IPS DF 6.9 (cell line): ENCODE measurements at regions not wholly inside any gene's neighbourhood (a gene's known extent, or its start where the extent isn't known, plus 50 kb on each side); places are given as distances from the start of the nearest gene placed in this dataset.
"Not testable (repeated sequence)": the region's sequence is repeated elsewhere in the genome, so short reads cannot be mapped to it uniquely, and the experiment has no call there.

Experiments
- DNase-seq: peaks from one replicate; pipeline ENCODE4 v3.0.0-alpha.2; 2013; ENCODE audit warnings: low read depth, low spot score
- H3K27ac ChIP-seq: one replicate; pipeline ENCODE4 v1.5.1; 2013; ENCODE audit warnings: low read length, control low read depth
- H3K27me3 ChIP-seq: 2 replicates; pipeline ENCODE4 v1.6.1; 2013; ENCODE audit warnings: mild to moderate bottlenecking, low read length; ENCODE audit not compliant: control insufficient read depth, insufficient read depth
- H3K36me3 ChIP-seq: 2 replicates; pipeline ENCODE4 v1.6.1; 2013; ENCODE audit warnings: low read length; ENCODE audit not compliant: control insufficient read depth, insufficient read depth
- H3K4me1 ChIP-seq: 2 replicates; pipeline ENCODE4 v1.6.1; 2013; ENCODE audit warnings: low read length; ENCODE audit not compliant: control insufficient read depth, insufficient read depth
- H3K4me3 ChIP-seq: 2 replicates; pipeline ENCODE4 v1.5.1; 2013; ENCODE audit warnings: mild to moderate bottlenecking, low read length
- H3K9me3 ChIP-seq: 2 replicates; pipeline ENCODE4 v1.6.1; 2013; ENCODE audit warnings: low read length, inconsistent platforms; ENCODE audit not compliant: control insufficient read depth, insufficient read depth
- WGBS: extraction: QIAGEN DNeasy Blood & Tissue Kit; methylation state at CpG from one replicate; pipeline ENCODE4 v1.1.7; 2013; ENCODE audit warnings: mixed read lengths, missing lambda C conversion rate; ENCODE audit not compliant: insufficient read length, insufficient coverage; 5-methylcytosine and 5-hydroxymethylcytosine counted together

DNA sequence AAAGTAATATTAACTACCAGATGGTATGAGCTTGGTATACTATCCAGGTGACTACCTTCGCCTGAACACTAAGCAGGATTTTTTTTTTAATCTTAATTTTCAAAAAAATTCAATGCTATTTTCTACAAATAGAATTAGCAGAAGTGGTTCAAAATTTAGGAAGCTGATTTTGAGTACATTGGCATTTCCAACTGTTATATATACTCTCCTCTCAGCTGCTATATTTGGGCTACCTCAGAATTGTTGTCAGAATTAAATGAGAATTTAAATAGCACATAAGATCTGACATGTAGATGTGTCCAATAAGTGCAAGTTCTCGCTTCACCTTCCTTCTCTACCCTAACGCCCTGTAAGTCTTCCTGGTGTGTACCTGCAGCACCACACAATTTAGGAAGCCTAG is 83.1 kb downstream of the DUSP6 start:
- DNase-seq = no peak
- no CpG with 5 or more reads among the region's 3 CpGs for WGBS
- Histone ChIP-seq H3K27ac (no peak overlapping the region), H3K4me1 (no peaks in the 10 kb centered on the region), H3K36me3 (no peaks in the 10 kb centered on the region), H3K9me3 (no peaks in the 10 kb centered on the region), H3K4me3 (no peak overlapping the region), H3K27me3 (no peaks in the 10 kb centered on the region)

DNA sequence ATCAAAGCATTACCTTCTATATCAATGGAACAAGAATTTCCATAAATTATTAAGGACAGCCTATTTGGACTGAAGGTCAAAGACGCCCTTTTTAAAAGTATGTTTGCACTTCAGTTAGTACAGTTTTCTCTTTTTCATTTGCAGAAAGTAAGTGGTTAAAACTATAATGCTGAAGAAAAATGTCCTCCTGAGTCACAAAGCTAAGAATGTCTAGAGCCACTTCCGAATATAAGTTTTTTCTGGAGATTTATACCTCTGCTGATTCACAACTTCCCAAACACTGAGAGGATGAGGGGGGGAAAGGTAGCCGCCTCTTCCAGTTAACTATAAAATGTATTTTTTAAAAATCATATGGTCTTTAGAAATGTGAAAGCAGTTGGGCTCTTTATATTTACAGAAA is 84.9 kb downstream of the DUSP6 start:
- Histone ChIP-seq H3K27ac (no peak overlapping the region), H3K4me1 (no peaks in the 10 kb centered on the region), H3K27me3 (no peaks in the 10 kb centered on the region), H3K9me3 (no peaks in the 10 kb centered on the region), H3K36me3 (no peaks in the 10 kb centered on the region), H3K4me3 (no peak overlapping the region)
- WGBS = no CpG with 5 or more reads among the region's 3 CpGs
- DNase-seq = no peak

DNA sequence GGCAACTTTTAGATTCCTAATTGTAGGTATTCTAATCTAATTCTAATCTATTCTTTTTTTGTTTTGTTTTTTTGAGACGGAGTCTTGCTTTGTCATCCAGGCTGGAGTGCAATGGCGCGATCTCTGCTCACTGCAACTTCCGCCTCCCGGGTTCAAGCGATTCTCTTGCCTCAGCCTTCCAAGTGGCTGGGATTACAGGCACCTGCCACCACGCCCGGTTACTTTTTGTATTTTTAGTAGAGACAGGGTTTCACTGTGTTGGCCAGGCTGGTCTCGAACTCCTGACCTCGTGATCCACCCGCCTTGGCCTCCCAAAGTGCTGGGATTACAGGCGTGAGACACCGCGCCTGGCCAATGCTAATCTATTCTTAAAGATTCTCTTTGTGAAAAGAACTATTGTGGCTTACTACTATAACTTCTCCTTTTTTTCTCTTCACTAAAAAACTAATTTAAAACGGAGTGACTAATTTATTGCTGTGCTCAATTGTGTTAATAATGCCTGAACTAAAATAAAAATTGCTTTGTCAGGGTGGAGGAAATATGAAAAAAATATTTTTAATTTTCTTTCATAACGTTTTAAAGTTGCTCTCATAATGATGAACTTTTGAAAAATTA is 85.6 kb downstream of the DUSP6 start:
- H3K4me1 ChIP-seq = not testable (repeated sequence)

GRCh38 chr12:89264837-89265236 is 87.5 kb downstream of the DUSP6 start:
- H3K9me3 ChIP-seq = no peaks in the 10 kb centered on the region
- no peak for DNase-seq
- no peak overlapping the region for H3K4me3 ChIP-seq
- H3K27me3 ChIP-seq = no peaks in the 10 kb centered on the region
- H3K36me3 ChIP-seq = no peaks in the 10 kb centered on the region
- no peak overlapping the region for H3K27ac ChIP-seq
- H3K4me1 ChIP-seq = no peaks in the 10 kb centered on the region

More for the DNA sequence above, 85.6 kb downstream of the DUSP6 start:
- not testable (repeated sequence) for H3K4me3 ChIP-seq, H3K27me3 ChIP-seq, H3K27ac ChIP-seq, H3K9me3 ChIP-seq, DNase-seq, H3K36me3 ChIP-seq
- no CpG with 5 or more reads among the region's 16 CpGs for WGBS

DNA sequence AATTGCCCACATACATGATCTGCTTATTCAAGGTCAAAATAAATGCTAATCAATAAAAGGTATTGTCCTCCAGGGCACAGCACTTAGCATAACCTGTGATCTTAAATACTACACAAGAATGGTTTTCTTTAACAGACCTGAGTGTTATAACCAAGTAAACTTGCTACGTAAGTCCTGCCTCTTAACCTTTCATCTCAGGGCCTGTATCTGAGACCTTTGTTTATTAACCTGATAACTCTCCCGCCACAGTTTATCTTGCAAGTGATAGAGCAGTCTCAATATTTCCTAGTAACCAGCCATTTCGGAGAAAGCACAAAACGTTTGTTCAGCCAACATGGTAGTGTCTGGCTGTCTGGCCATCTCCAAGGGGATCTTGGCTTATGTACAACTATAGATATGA is 88.4 kb downstream of the DUSP6 start:
- Histone ChIP-seq H3K27me3 (no peaks in the 10 kb centered on the region), H3K4me1 (no peaks in the 10 kb centered on the region), H3K27ac (no peak overlapping the region), H3K9me3 (no peaks in the 10 kb centered on the region), H3K36me3 (no peaks in the 10 kb centered on the region), H3K4me3 (no peak overlapping the region)
- no peak for DNase-seq
- WGBS = no CpG with 5 or more reads among the region's 4 CpGs

- no peak for DNase-seq
These were observed 89.3 kb downstream of the DUSP6 start for GRCh38 chr12:89262855-89263552.

GRCh38 chr12:89261982-89262381 is 90.3 kb downstream of the DUSP6 start:
- no peak overlapping the region for H3K27ac ChIP-seq
- WGBS = no CpG with 5 or more reads among the region's 4 CpGs

More at GRCh38 chr12:89262855-89263552, 89.3 kb downstream of the DUSP6 start:
- H3K9me3 ChIP-seq = no peaks in the 10 kb centered on the region
- WGBS = no CpG with 5 or more reads among the region's 2 CpGs
- H3K4me3 ChIP-seq = no peak overlapping the region
- no peaks in the 10 kb centered on the region for H3K4me1 ChIP-seq
- H3K27me3 ChIP-seq = no peaks in the 10 kb centered on the region
- H3K27ac ChIP-seq = no peak overlapping the region
- H3K36me3 ChIP-seq = no peaks in the 10 kb centered on the region

GRCh38 chr12:89260841-89261637 is 91.3 kb downstream of the DUSP6 start:
- Histone ChIP-seq H3K27ac (no peak overlapping the region), H3K4me3 (no peak overlapping the region), H3K9me3 (no peaks in the 10 kb centered on the region), H3K4me1 (no peaks in the 10 kb centered on the region), H3K27me3 (no peaks in the 10 kb centered on the region), H3K36me3 (no peaks in the 10 kb centered on the region)
- no peak for DNase-seq

More at GRCh38 chr12:89261982-89262381, 90.3 kb downstream of the DUSP6 start:
- no peak overlapping the region for H3K4me3 ChIP-seq
- H3K36me3 ChIP-seq = no peaks in the 10 kb centered on the region
- no peaks in the 10 kb centered on the region for H3K4me1 ChIP-seq
- DNase-seq = no peak
- no peaks in the 10 kb centered on the region for H3K27me3 ChIP-seq
- no peaks in the 10 kb centered on the region for H3K9me3 ChIP-seq

DNA sequence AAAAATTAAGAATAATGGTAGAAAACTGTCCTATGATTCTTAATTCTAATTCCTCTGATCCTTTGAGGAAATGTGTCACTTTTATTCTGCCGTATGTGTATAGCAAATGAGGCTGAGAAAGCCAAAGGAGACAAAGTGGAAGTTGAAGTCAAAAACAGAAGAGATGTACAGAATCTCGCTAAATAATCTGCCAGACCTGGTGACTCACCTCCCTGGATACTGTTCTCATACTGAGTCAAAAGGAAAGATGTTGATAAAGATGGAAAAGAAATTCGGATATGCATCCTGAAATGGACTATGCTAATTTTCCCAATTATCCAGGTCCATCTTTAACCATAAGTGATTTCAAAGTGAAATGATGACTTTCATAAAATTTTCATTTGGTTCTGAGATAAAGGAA is 92.5 kb downstream of the DUSP6 start:
- no CpG with 5 or more reads among the region's 3 CpGs for WGBS
- Histone ChIP-seq H3K27me3 (no peaks in the 10 kb centered on the region), H3K36me3 (no peaks in the 10 kb centered on the region), H3K9me3 (no peaks in the 10 kb centered on the region), H3K4me1 (no peaks in the 10 kb centered on the region), H3K27ac (no peak overlapping the region), H3K4me3 (no peak overlapping the region)
- DNase-seq = no peak

DNA sequence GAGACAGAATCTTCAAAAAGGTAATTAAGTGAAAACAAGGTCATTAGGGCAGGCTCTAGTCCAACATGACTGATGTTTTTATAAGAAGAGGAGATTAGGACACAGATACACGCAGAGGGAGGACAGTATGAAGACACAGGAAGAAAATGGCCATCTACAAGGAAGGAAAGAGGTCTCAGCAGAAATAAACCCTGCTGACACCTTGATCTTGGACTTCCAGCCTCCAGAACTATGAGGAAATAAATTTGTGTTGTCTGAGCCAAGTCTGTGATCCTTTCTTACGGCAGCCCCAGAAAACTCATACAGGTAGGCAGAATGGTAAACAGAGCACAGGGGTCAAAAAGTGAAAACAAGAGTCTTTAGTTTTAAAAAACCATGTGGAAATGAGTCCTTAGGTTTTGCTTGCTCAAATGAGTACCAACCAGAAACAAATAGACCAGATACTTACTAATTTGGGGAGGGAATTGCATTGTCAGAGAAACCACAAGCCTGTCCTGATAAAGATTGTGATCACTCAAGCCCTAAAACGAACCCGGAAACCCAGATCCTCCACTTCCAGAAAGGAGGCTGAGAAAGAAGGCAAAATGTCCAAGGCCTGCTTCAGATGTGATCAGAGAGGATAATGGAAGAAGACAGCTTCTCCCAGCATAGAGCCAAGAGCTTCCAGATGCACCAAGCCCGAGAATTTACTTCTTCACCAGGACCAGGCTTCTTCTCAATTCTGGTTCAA is 93.9 kb downstream of the DUSP6 start:
- no CpG with 5 or more reads among the region's 5 CpGs for WGBS
- DNase-seq = no peak
- H3K27ac ChIP-seq = no peak overlapping the region

More for the DNA sequence above, 93.9 kb downstream of the DUSP6 start:
- Histone ChIP-seq H3K9me3 (no peaks in the 10 kb centered on the region), H3K27me3 (no peaks in the 10 kb centered on the region), H3K4me1 (no peaks in the 10 kb centered on the region), H3K4me3 (no peak overlapping the region), H3K36me3 (no peaks in the 10 kb centered on the region)
